ENCODE measurements at regions not wholly inside any gene's neighbourhood (a gene's known extent, or its start where the extent isn't known, plus 50 kb on each side); places are given as distances from the start of the nearest gene placed in this dataset.

DNA sequence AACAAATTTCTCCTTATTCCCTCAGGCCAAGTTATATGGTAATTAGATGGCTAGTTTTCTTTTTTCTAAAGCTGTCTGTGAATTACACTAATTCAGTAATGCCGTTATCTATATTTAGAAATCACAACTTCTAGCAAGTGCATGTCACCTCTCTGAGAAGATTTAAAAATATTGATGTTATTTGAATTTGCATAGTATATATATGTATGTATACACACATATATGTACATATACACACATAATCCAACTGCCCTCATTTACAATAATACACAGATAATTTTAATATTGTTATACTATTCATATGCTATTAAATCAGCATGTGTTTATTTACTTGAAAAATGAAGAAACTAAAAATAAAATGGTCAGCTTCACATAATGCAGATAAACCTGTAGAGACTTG lies 563.9 kb downstream of the SLC16A7 start:
- TF ChIP-seq CTCF (IDR thresholded peaks at IDR 0.05) (no peak), POLR2A (IDR thresholded peaks at IDR 0.05) (no peak)
